Neural cell (in vitro differentiated cells): ENCODE measurements at regions not wholly inside any gene's neighbourhood (a gene's known extent, or its start where the extent isn't known, plus 50 kb on each side); places are given as distances from the start of the nearest gene placed in this dataset.

ENCODE experiments used
- H2AFZ ChIP-seq: fragments of 200-600, 300-800 bp; sonication (generic), shearing (Covaris generic); 2 replicates; pipeline ENCODE4 v1.6.0; 2014; ENCODE audit warnings: low read depth, mild to moderate bottlenecking, antibody characterized with exemption, low read length, moderate library complexity
- H3F3A ChIP-seq: fragments of 200-600 bp; shearing (Covaris generic); 2 replicates; pipeline ENCODE4 v1.6.1; 2016; ENCODE audit warnings: mild to moderate bottlenecking, moderate library complexity, mixed read lengths, antibody characterized with exemption, low read length; ENCODE audit not compliant: insufficient read depth, poor library complexity, severe bottlenecking
- H3K27ac ChIP-seq: fragments of 200-600, 300-800 bp; sonication (generic), shearing (Covaris generic); 2 replicates; pipeline ENCODE4 v1.5.1; 2014; ENCODE audit warnings: mild to moderate bottlenecking, low read length, moderate library complexity
- H3K27me3 ChIP-seq: fragments of 300-800, 200-600 bp; sonication (generic), shearing (Covaris generic); 2 replicates; pipeline ENCODE4 v1.6.0; 2014; ENCODE audit warnings: mild to moderate bottlenecking, low read depth, low read length, moderate library complexity; ENCODE audit not compliant: insufficient read depth
- H3K36me3 ChIP-seq: fragments of 300-800, 200-600 bp; sonication (generic), shearing (Covaris generic); 2 replicates; pipeline ENCODE4 v1.5.1; 2014; ENCODE audit warnings: mild to moderate bottlenecking, antibody characterized with exemption, low read length, moderate library complexity; ENCODE audit not compliant: insufficient read depth
- H3K4me2 ChIP-seq: fragments of 300-800, 200-600 bp; sonication (generic), shearing (Covaris generic); 2 replicates; pipeline ENCODE4 v1.6.0; 2014; ENCODE audit warnings: mild to moderate bottlenecking, low read length
- H3K4me3 ChIP-seq: fragments of 300-800, 200-600 bp; sonication (generic), shearing (Covaris generic); 2 replicates; pipeline ENCODE4 v1.5.1; 2014; ENCODE audit warnings: mild to moderate bottlenecking, low read length, moderate library complexity
- H3K79me2 ChIP-seq: fragments of 200-600 bp; shearing (Covaris generic); replicated peaks from 2 replicates; pipeline ENCODE4 v1.6.0; 2014; ENCODE audit warnings: mild to moderate bottlenecking, low read length, moderate library complexity; ENCODE audit not compliant: insufficient read depth
- H3K9ac ChIP-seq: fragments of 300-800, 200-600 bp; sonication (generic), shearing (Covaris generic); 2 replicates; pipeline ENCODE4 v1.6.1; 2016; ENCODE audit warnings: mild to moderate bottlenecking, low read length, mixed read lengths
- H3K9me2 ChIP-seq: fragments of 200-600 bp; shearing (Covaris generic); 2 replicates; pipeline ENCODE4 v1.6.1; 2016; ENCODE audit warnings: mild to moderate bottlenecking, low read length, mixed read lengths; ENCODE audit not compliant: insufficient read depth
- H3K9me3 ChIP-seq: fragments of 200-600, 300-800 bp; sonication (generic), shearing (Covaris generic); 2 replicates; pipeline ENCODE4 v1.6.1; 2016; ENCODE audit warnings: mild to moderate bottlenecking, mixed run types, low read length, moderate library complexity, mixed read lengths
- H4K20me1 ChIP-seq: fragments of 200-600 bp; shearing (Covaris generic); 2 replicates; pipeline ENCODE4 v1.6.1; 2016; ENCODE audit warnings: mild to moderate bottlenecking, mixed run types; ENCODE audit not compliant: insufficient read depth
- EP300 ChIP-seq: fragments of 450-650 bp; conservative IDR thresholded peaks from 2 replicates; pipeline ENCODE4 v1.6.1; 2014; ENCODE audit warnings: antibody characterized with exemption, mild to moderate bottlenecking, moderate library complexity; ENCODE audit not compliant: poor library complexity, severe bottlenecking
- EZH2 ChIP-seq: fragments of 200-600, 300-800 bp; shearing (Covaris generic), sonication (generic); IDR thresholded peaks from 2 replicates; pipeline ENCODE4 v1.6.1; 2014; ENCODE audit warnings: antibody characterized with exemption, low read length, borderline replicate concordance, mild to moderate bottlenecking; ENCODE audit not compliant: insufficient read depth, poor library complexity, severe bottlenecking
- MXI1 ChIP-seq: fragments of 450-650 bp; conservative IDR thresholded peaks from 2 replicates; pipeline ENCODE4 v1.6.1; 2014; ENCODE audit warnings: antibody characterized with exemption, mild to moderate bottlenecking; ENCODE audit not compliant: poor library complexity, severe bottlenecking
- POLR2AphosphoS5 ChIP-seq: IDR thresholded peaks from 2 replicates; pipeline ENCODE4 v1.6.1; 2012
- RAD21 ChIP-seq: fragments of 450-650 bp; conservative IDR thresholded peaks from 2 replicates; pipeline ENCODE4 v1.6.1; 2014; ENCODE audit warnings: antibody characterized with exemption, mild to moderate bottlenecking, moderate library complexity
- SMC3 ChIP-seq: fragments of 450-650 bp; conservative IDR thresholded peaks from 2 replicates; pipeline ENCODE4 v1.6.1; 2014; ENCODE audit warnings: antibody characterized with exemption, mild to moderate bottlenecking, moderate library complexity; ENCODE audit not compliant: poor library complexity
- TAF1 ChIP-seq: IDR thresholded peaks from 2 replicates; pipeline ENCODE4 v1.6.1; 2012; ENCODE audit warnings: low read depth
- TF ChIP-seq, protein P1 (sequence below): IDR thresholded peaks from 2 replicates; pipeline ENCODE4 v1.6.1; 2012; ENCODE audit warnings: borderline replicate concordance
- TF ChIP-seq, protein P2 (sequence below): fragments of 450-650 bp; IDR thresholded peaks from 2 replicates; pipeline ENCODE4 v1.5.1; 2014; ENCODE audit warnings: antibody characterized with exemption, mild to moderate bottlenecking, moderate library complexity; ENCODE audit not compliant: poor library complexity, severe bottlenecking

DNA sequence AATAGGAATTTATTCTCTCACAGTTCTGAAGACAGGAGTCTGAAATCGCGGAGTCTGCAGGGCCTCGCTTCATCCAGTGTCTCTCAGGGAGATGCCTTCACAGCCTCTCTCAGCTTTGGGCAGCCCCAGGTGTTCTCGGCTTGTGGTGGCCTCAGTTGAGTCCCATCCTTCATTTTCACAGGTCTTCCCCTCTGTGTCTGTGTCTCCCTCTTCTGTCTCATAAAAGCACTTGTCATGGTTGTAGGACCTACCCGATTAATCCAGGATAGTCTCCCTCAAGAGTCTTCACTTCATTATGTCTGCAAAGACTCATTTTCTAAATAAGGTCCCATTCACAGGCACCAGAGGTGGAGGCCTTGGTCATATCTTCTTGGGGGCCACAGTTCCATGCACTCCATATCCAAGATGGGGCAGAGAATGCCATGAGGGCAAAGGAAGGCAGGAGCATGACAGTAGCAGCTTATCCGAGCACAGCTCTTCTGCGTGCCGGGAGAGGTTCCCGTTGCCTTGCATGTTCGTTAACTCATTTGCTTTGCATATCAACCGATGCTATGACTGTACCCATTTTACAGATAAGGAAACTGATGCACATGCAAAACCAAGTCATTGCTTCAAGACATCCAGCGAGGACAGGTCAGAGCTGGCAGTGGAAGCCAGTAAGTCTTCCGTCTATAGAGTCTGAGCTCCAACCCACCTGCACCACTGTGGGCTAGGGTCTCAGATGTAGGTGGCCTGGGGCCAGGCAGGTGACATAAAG lies 363.8 kb upstream of the SULF2 start:
- H3K9me2 ChIP-seq: no peaks in the 10 kb centered on the region
- H3K36me3 ChIP-seq: no peaks in the 10 kb centered on the region
- H3K27ac ChIP-seq: peak overlapping the region; percentile 40
- no peaks in the 10 kb centered on the region for H4K20me1 ChIP-seq
- no peaks in the 10 kb centered on the region for H3F3A ChIP-seq
- H3K4me3 ChIP-seq: no peak overlapping the region
- no peak overlapping the region for H3K4me2 ChIP-seq
- H3K9ac ChIP-seq: no peak overlapping the region
- no peaks in the 10 kb centered on the region for H3K27me3 ChIP-seq
- H3K9me3 ChIP-seq: no peaks in the 10 kb centered on the region
- H2AFZ ChIP-seq: no peak overlapping the region
- H3K79me2 ChIP-seq: no peaks in the 10 kb centered on the region
- TF ChIP-seq MXI1: no peak
- TF ChIP-seq EP300: no peak
- TF ChIP-seq TAF1: no peak
- TF ChIP-seq POLR2AphosphoS5: no peak
- no peak for TF ChIP-seq RAD21
- no peak for TF ChIP-seq SMC3

- H3K9me2 ChIP-seq: no peaks in the 10 kb centered on the region
- H3K4me2 ChIP-seq: no peak overlapping the region
- H3K79me2 ChIP-seq: no peaks in the 10 kb centered on the region
- no peaks in the 10 kb centered on the region for H3K27me3 ChIP-seq
- H3K27ac ChIP-seq: no peak overlapping the region
- no peak for TF ChIP-seq EZH2
- no peak for TF ChIP-seq POLR2AphosphoS5
- TF ChIP-seq TAF1: no peak
- TF ChIP-seq, protein P1, sequence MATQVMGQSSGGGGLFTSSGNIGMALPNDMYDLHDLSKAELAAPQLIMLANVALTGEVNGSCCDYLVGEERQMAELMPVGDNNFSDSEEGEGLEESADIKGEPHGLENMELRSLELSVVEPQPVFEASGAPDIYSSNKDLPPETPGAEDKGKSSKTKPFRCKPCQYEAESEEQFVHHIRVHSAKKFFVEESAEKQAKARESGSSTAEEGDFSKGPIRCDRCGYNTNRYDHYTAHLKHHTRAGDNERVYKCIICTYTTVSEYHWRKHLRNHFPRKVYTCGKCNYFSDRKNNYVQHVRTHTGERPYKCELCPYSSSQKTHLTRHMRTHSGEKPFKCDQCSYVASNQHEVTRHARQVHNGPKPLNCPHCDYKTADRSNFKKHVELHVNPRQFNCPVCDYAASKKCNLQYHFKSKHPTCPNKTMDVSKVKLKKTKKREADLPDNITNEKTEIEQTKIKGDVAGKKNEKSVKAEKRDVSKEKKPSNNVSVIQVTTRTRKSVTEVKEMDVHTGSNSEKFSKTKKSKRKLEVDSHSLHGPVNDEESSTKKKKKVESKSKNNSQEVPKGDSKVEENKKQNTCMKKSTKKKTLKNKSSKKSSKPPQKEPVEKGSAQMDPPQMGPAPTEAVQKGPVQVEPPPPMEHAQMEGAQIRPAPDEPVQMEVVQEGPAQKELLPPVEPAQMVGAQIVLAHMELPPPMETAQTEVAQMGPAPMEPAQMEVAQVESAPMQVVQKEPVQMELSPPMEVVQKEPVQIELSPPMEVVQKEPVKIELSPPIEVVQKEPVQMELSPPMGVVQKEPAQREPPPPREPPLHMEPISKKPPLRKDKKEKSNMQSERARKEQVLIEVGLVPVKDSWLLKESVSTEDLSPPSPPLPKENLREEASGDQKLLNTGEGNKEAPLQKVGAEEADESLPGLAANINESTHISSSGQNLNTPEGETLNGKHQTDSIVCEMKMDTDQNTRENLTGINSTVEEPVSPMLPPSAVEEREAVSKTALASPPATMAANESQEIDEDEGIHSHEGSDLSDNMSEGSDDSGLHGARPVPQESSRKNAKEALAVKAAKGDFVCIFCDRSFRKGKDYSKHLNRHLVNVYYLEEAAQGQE: no peak
- TF ChIP-seq, protein P2, sequence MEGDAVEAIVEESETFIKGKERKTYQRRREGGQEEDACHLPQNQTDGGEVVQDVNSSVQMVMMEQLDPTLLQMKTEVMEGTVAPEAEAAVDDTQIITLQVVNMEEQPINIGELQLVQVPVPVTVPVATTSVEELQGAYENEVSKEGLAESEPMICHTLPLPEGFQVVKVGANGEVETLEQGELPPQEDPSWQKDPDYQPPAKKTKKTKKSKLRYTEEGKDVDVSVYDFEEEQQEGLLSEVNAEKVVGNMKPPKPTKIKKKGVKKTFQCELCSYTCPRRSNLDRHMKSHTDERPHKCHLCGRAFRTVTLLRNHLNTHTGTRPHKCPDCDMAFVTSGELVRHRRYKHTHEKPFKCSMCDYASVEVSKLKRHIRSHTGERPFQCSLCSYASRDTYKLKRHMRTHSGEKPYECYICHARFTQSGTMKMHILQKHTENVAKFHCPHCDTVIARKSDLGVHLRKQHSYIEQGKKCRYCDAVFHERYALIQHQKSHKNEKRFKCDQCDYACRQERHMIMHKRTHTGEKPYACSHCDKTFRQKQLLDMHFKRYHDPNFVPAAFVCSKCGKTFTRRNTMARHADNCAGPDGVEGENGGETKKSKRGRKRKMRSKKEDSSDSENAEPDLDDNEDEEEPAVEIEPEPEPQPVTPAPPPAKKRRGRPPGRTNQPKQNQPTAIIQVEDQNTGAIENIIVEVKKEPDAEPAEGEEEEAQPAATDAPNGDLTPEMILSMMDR: no peak
- H3K36me3 ChIP-seq: no peaks in the 10 kb centered on the region
- H3K9me3 ChIP-seq: no peaks in the 10 kb centered on the region
- H4K20me1 ChIP-seq: no peaks in the 10 kb centered on the region
- H3K9ac ChIP-seq: no peak overlapping the region
- peaks cover 7% of the 10 kb centered on the region for H3F3A ChIP-seq
- H3K4me3 ChIP-seq: no peak overlapping the region
- no peak overlapping the region for H2AFZ ChIP-seq
Observed at GRCh38 chr20:48148020-48148419, 362.7 kb upstream of the SULF2 start.
